ENCODE measurements at regions not wholly inside any gene's neighbourhood (a gene's known extent, or its start where the extent isn't known, plus 50 kb on each side); places are given as distances from the start of the nearest gene placed in this dataset.
"Not testable (repeated sequence)": the region's sequence is repeated elsewhere in the genome, so short reads cannot be mapped to it uniquely, and the experiment has no call there.

- H3K4me3 ChIP-seq (ENCODE audit: insufficient read depth, low read depth, low read length); H2AFZ ChIP-seq (replicated peaks; ENCODE audit: low read length, poor library complexity); dilution Hi-C loops (cut with HindIII; ENCODE audit: low sequenced_read_pairs, unreplicated experiment); in situ Hi-C loops (cut with MboI; ENCODE audit: low sequenced_read_pairs); H3K27ac ChIP-seq (ENCODE audit: insufficient read depth, low read length); H3K56ac ChIP-seq (ENCODE audit: extremely low read depth, insufficient read depth, low read length); H3K4me1 ChIP-seq (ENCODE audit: control insufficient read depth, insufficient read depth, low read length); H3K9me1 ChIP-seq (ENCODE audit: insufficient read depth, low read length); H3K4ac ChIP-seq (ENCODE audit: low read depth, low read length); H3K27me3 ChIP-seq (ENCODE audit: control insufficient read depth, insufficient read depth, low read length); H3K36me3 ChIP-seq (ENCODE audit: control insufficient read depth, insufficient read depth, low read length); H3K23ac ChIP-seq (ENCODE audit: low read depth, low read length); H3K4me2 ChIP-seq (ENCODE audit: low read depth, low read length); H2AK5ac ChIP-seq (ENCODE audit: low read depth, low read length); H3K9ac ChIP-seq (ENCODE audit: low read depth, low read length); H2BK120ac ChIP-seq (ENCODE audit: low read depth, low read length); BruUV-seq (replicated peaks); H4K91ac ChIP-seq (ENCODE audit: insufficient read depth, low read depth, low read length); H4K5ac ChIP-seq (ENCODE audit: low read depth, low read length); POLR2A ChIA-PET (ENCODE audit: unreplicated experiment); H2AK9ac ChIP-seq (replicated peaks; ENCODE audit: low read depth, low read length, poor library complexity); H4K8ac ChIP-seq (ENCODE audit: low read depth in 2 of 2, low read length in 2 of 2); ATAC-seq (ENCODE audit: low read depth); H2BK15ac ChIP-seq (ENCODE audit: low read depth, low read length); H2BK20ac ChIP-seq (ENCODE audit: low read depth, low read length); intact Hi-C loops (cut with micrococcal nuclease); H3K18ac ChIP-seq (ENCODE audit: low read depth, low read length); H2BK5ac ChIP-seq (ENCODE audit: low read depth, low read length, poor library complexity, severe bottlenecking); H3K9me3 ChIP-seq (ENCODE audit: control insufficient read depth, insufficient read depth, low read length); H4K20me1 ChIP-seq (ENCODE audit: insufficient read depth, low read length); H3K79me1 ChIP-seq (ENCODE audit: low read depth in 1 of 2, low read length in 2 of 2); H3K14ac ChIP-seq (replicated peaks; ENCODE audit: low read depth, low read length): not testable (repeated sequence)
- DNase-seq, result peak; percentile 0
- CTCF ChIA-PET, result interaction anchor here (0.7 kb wide), 1 partner anchor 541 kb away, joined by 5 read pairs; no protein-coding TSS in a partner anchor
- no CpG with 5 or more reads among the region's 4 CpGs for WGBS, 2 experiments (ENCODE audit: extremely low coverage in 2 of 2, insufficient read length in 1 of 2)
- TF ChIP-seq CEBPB (IDR thresholded peaks at IDR 0.05; ENCODE audit: low read depth, low read length), result peak; percentile 30; the same call in 1 of the 2 replicates
These were observed 479.9 kb upstream of the MAN1A1 start for GRCh38 chr6:119829499-119829898.

All from IMR-90 (cell line).